T-cell (primary cell): ENCODE measurements at regions not wholly inside any gene's neighbourhood (a gene's known extent, or its start where the extent isn't known, plus 50 kb on each side); places are given as distances from the start of the nearest gene placed in this dataset.

Experiments
- ATAC-seq, 4 experiments: fragments of 200-7000 bp in 3 of 4; fragments of 150-1000 bp in 1 of 4; cut with Tn5 transposase; replicated peaks in 1 of 4; 1 replicate in 3 of 4; 2 replicates in 1 of 4; pipeline ENCODE4 v1.10.0; 2021; ENCODE audit warnings: moderate library complexity in 3 of 4, mild to moderate bottlenecking in 2 of 4, moderate number of reproducible peaks in 1 of 4
- CTCF ChIA-PET, 2 donors: fragments of 300-600 bp; sonication (Branson Sonifier 250); formaldehyde crosslinking; loops; one replicate each; lab custom pipeline; 2022; ENCODE audit warnings: antibody characterized with exemption in 2 of 2; lab: Charles Lee
- POLR2A ChIA-PET, 2 donors: fragments of 300-600 bp; sonication (Branson Sonifier 250); formaldehyde crosslinking; loops; one replicate each; lab custom pipeline; 2022; ENCODE audit warnings: antibody characterized with exemption in 2 of 2; lab: Charles Lee
- DNase-seq, 35 experiments: peaks; one replicate each; pipeline versions ENCODE4 v3.0.0 to v3.0.0-alpha.2; 2013 to 2023
- H3K27ac ChIP-seq: one replicate; pipeline ENCODE4 v1.5.1; 2013; ENCODE audit warnings: low read length
- H3K27me3 ChIP-seq, 2 experiments: replicated peaks in 1 of 2; 1 replicate in 1 of 2; 2 replicates in 1 of 2; pipeline versions ENCODE4 v1.6.1 to v1.7.0; 2013; ENCODE audit warnings: low read length in 1 of 2, mixed read lengths in 1 of 2; ENCODE audit not compliant: control insufficient read depth in 2 of 2, insufficient read depth in 2 of 2; ENCODE audit errors: extremely low read depth in 1 of 2
- H3K36me3 ChIP-seq, 2 donors: 1 replicate in 1 of 2; 2 replicates in 1 of 2; pipeline versions ENCODE4 v1.6.1 to v1.7.0; 2013; ENCODE audit warnings: low read length in 1 of 2; ENCODE audit not compliant: control insufficient read depth in 2 of 2, insufficient read depth in 1 of 2; ENCODE audit errors: extremely low read depth in 1 of 2
- H3K4me1 ChIP-seq, 2 experiments: 1 replicate in 1 of 2; 2 replicates in 1 of 2; pipeline versions ENCODE4 v1.6.1 to v1.7.0; 2013; ENCODE audit warnings: low read length in 2 of 2, mixed read lengths in 1 of 2; ENCODE audit not compliant: insufficient read depth in 2 of 2, control insufficient read depth in 1 of 2; ENCODE audit errors: extremely low read depth in 1 of 2
- H3K4me3 ChIP-seq, 2 donors: 1 replicate in 1 of 2; 2 replicates in 1 of 2; pipeline versions ENCODE4 v1.5.1 to v1.7.0; 2013; ENCODE audit warnings: mild to moderate bottlenecking in 2 of 2, low read length in 1 of 2, moderate library complexity in 1 of 2; ENCODE audit not compliant: control insufficient read depth in 1 of 2; ENCODE audit errors: extremely low read depth in 1 of 2
- H3K9me3 ChIP-seq: 2 replicates; pipeline ENCODE4 v1.7.0; 2013
- H3K27ac Mint-ChIP-seq, 2 donors: one replicate each; pipeline ENCODE4 v1.8.0; 2020 to 2021; ENCODE audit warnings: mild to moderate bottlenecking in 2 of 2, mixed read lengths in 2 of 2
- H3K27me3 Mint-ChIP-seq, 2 donors: one replicate each; pipeline ENCODE4 v1.8.0; 2021 to 2022; ENCODE audit warnings: mixed read lengths in 2 of 2
- H3K36me3 Mint-ChIP-seq: one replicate; pipeline ENCODE4 v1.8.0; 2021; ENCODE audit warnings: mixed read lengths
- H3K4me1 Mint-ChIP-seq, 3 donors: one replicate each; pipeline ENCODE4 v1.8.0; 2020 to 2022; ENCODE audit warnings: mixed read lengths in 3 of 3, mild to moderate bottlenecking in 1 of 3
- H3K4me3 Mint-ChIP-seq, 3 donors: one replicate each; pipeline ENCODE4 v1.8.0; 2020 to 2022; ENCODE audit warnings: mild to moderate bottlenecking in 3 of 3, mixed read lengths in 3 of 3, moderate library complexity in 3 of 3
- H3K9me3 Mint-ChIP-seq, 3 donors: one replicate each; pipeline ENCODE4 v1.8.0; 2020 to 2022; ENCODE audit warnings: mixed read lengths in 3 of 3
- WGBS: methylation state at CpG from one replicate; pipeline ENCODE4 v1.1.5; 2013; ENCODE audit warnings: missing lambda C conversion rate; ENCODE audit not compliant: insufficient coverage; 5-methylcytosine and 5-hydroxymethylcytosine counted together

GRCh38 chr10:59108296-59108870 is 68.1 kb upstream of the PHYHIPL start:
- CTCF ChIA-PET: no interaction called here
- no peaks in the 10 kb centered on the region for H3K9me3 ChIP-seq

GRCh38 chr10:59108886-59109288 is 67.6 kb upstream of the PHYHIPL start:
- DNase-seq (no peak), ATAC-seq (no peak)
- Histone ChIP-seq H3K4me1 (no peaks in the 10 kb centered on the region), H3K36me3 (no peaks in the 10 kb centered on the region), H3K4me3 (no peak overlapping the region), H3K27me3 (no peaks in the 10 kb centered on the region), H3K9me3 (no peaks in the 10 kb centered on the region), H3K27ac (no peak overlapping the region)
- Mint-ChIP-seq H3K27ac (no peak overlapping the region), H3K9me3 (no peaks in the 10 kb centered on the region), H3K36me3 (no peaks in the 10 kb centered on the region), H3K4me1 (no peaks in the 10 kb centered on the region), H3K27me3 (no peaks in the 10 kb centered on the region), H3K4me3 (no peak overlapping the region)
- WGBS: no CpG with 5 or more reads among the region's 1 CpG
- ChIA-PET CTCF (no interaction called here), POLR2A (no interaction called here)

More at GRCh38 chr10:59108296-59108870, 68.1 kb upstream of the PHYHIPL start:
- H3K4me1 ChIP-seq: no peaks in the 10 kb centered on the region
- no peaks in the 10 kb centered on the region for H3K36me3 ChIP-seq
- H3K27ac ChIP-seq: no peak overlapping the region
- Mint-ChIP-seq H3K27me3 (no peaks in the 10 kb centered on the region), H3K4me3 (no peak overlapping the region), H3K36me3 (no peaks in the 10 kb centered on the region), H3K27ac (no peak overlapping the region), H3K9me3 (no peaks in the 10 kb centered on the region), H3K4me1 (no peaks in the 10 kb centered on the region)
- no peak overlapping the region for H3K4me3 ChIP-seq
- DNase-seq: no peak
- no CpG with 5 or more reads among the region's 1 CpG for WGBS
- H3K27me3 ChIP-seq: no peaks in the 10 kb centered on the region
- no peak for ATAC-seq
- POLR2A ChIA-PET: no interaction called here

- WGBS: no CpG with 5 or more reads among the region's 2 CpGs
- no peaks in the 10 kb centered on the region for H3K4me1 Mint-ChIP-seq
- no peaks in the 10 kb centered on the region for H3K36me3 Mint-ChIP-seq
- no peaks in the 10 kb centered on the region for H3K36me3 ChIP-seq
- H3K27me3 Mint-ChIP-seq: no peaks in the 10 kb centered on the region
- POLR2A ChIA-PET: no interaction called here
- H3K9me3 Mint-ChIP-seq: peaks cover 0 to 4% (median 0%) of the 10 kb centered on the region in 3 donors
- no peak overlapping the region for H3K4me3 Mint-ChIP-seq
- H3K27ac Mint-ChIP-seq: no peak overlapping the region
- H3K27me3 ChIP-seq: no peaks in the 10 kb centered on the region
- H3K9me3 ChIP-seq: no peaks in the 10 kb centered on the region
- CTCF ChIA-PET: no interaction called here
- H3K4me1 ChIP-seq: no peaks in the 10 kb centered on the region
- no peak overlapping the region for H3K4me3 ChIP-seq
- no peak for ATAC-seq
- no peak for DNase-seq
- no peak overlapping the region for H3K27ac ChIP-seq
Observed at GRCh38 chr10:59109826-59110225, 66.6 kb upstream of the PHYHIPL start.

GRCh38 chr10:59124187-59124586 is 52.3 kb upstream of the PHYHIPL start:
- Mint-ChIP-seq H3K9me3 (peaks cover 2 to 14% (median 9%) of the 10 kb centered on the region in 3 donors), H3K4me3 (no peak overlapping the region), H3K27ac (no peak overlapping the region), H3K27me3 (no peaks in the 10 kb centered on the region), H3K36me3 (no peaks in the 10 kb centered on the region), H3K4me1 (no peaks in the 10 kb centered on the region)
- Histone ChIP-seq H3K27ac (no peak overlapping the region), H3K27me3 (no peaks in the 10 kb centered on the region), H3K4me1 (no peaks in the 10 kb centered on the region), H3K9me3 (no peaks in the 10 kb centered on the region), H3K36me3 (no peaks in the 10 kb centered on the region), H3K4me3 (no peak overlapping the region)
- WGBS: no CpG with 5 or more reads among the region's 3 CpGs
- no peak for DNase-seq
- POLR2A ChIA-PET: no interaction called here
- ATAC-seq: no peak
- CTCF ChIA-PET: no interaction called here

GRCh38 chr10:59125666-59126065 is 50.8 kb upstream of the PHYHIPL start:
- Mint-ChIP-seq H3K9me3 (peaks cover 2 to 14% (median 9%) of the 10 kb centered on the region in 3 donors), H3K27ac (no peak overlapping the region), H3K36me3 (no peaks in the 10 kb centered on the region), H3K4me3 (no peak overlapping the region), H3K27me3 (no peaks in the 10 kb centered on the region), H3K4me1 (no peaks in the 10 kb centered on the region)
- no peak for DNase-seq
- Histone ChIP-seq H3K9me3 (no peaks in the 10 kb centered on the region), H3K4me3 (no peak overlapping the region), H3K4me1 (no peaks in the 10 kb centered on the region), H3K27me3 (no peaks in the 10 kb centered on the region), H3K27ac (no peak overlapping the region), H3K36me3 (no peaks in the 10 kb centered on the region)
- POLR2A ChIA-PET: no interaction called here
- no peak for ATAC-seq
- CTCF ChIA-PET: no interaction called here

GRCh38 chr10:59126261-59126660 is 50.2 kb upstream of the PHYHIPL start:
- ATAC-seq: no peak
- POLR2A ChIA-PET: no interaction called here

More at GRCh38 chr10:59126261-59126660, 50.2 kb upstream of the PHYHIPL start:
- no peaks in the 10 kb centered on the region for H3K36me3 Mint-ChIP-seq
- no peaks in the 10 kb centered on the region for H3K27me3 Mint-ChIP-seq
- H3K27me3 ChIP-seq: no peaks in the 10 kb centered on the region
- no peaks in the 10 kb centered on the region for H3K9me3 ChIP-seq
- H3K4me1 ChIP-seq: no peaks in the 10 kb centered on the region
- WGBS: 17% methylated on average over 3 of the region's 3 CpGs
- no peaks in the 10 kb centered on the region for H3K4me1 Mint-ChIP-seq
- no peak overlapping the region for H3K27ac Mint-ChIP-seq
- CTCF ChIA-PET: no interaction called here
- no peaks in the 10 kb centered on the region for H3K36me3 ChIP-seq
- H3K4me3 Mint-ChIP-seq: no peak overlapping the region
- no peak overlapping the region for H3K27ac ChIP-seq
- H3K9me3 Mint-ChIP-seq: peaks cover 2 to 12% (median 9%) of the 10 kb centered on the region in 3 donors
- DNase-seq: no peak
- no peak overlapping the region for H3K4me3 ChIP-seq
